HG03565 (cell line): ENCODE measurements at regions not wholly inside any gene's neighbourhood (a gene's known extent, or its start where the extent isn't known, plus 50 kb on each side); places are given as distances from the start of the nearest gene placed in this dataset.
A peak's percentile ranks its signal among the peaks of the same experiment; 100 is the strongest.

Experiments used
- ATAC-seq: cut with Tn5 transposase; IDR thresholded peaks from one replicate; pipeline ENCODE4 v1.9.1; 2021; ENCODE audit warnings: mild to moderate bottlenecking, moderate library complexity; ENCODE audit not compliant: unreplicated experiment

DNA sequence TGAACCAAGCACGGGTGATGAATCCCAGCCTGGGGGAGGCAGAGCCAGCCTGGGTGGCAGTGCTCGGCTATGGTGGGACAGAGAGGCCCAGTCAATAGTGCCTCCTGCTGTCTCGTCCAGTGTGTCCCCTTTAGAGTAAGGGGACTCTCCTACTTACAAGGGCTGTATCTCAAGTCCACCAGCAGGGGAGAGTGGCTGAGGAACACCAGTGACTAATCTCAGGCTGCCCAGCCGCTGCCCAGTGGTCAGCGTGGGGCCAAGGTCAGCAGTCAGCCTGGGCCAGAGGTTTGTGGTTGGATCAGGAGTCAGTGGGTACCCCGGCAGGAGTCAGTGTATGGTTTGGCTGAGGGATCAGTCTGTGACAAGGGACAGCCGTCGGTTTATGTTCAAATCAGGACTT lies 109.2 kb upstream of the RUNX3 start:
- no peak for ATAC-seq

- no peak for ATAC-seq
These were observed 108.6 kb upstream of the RUNX3 start for GRCh38 chr1:25038699-25039098.

DNA sequence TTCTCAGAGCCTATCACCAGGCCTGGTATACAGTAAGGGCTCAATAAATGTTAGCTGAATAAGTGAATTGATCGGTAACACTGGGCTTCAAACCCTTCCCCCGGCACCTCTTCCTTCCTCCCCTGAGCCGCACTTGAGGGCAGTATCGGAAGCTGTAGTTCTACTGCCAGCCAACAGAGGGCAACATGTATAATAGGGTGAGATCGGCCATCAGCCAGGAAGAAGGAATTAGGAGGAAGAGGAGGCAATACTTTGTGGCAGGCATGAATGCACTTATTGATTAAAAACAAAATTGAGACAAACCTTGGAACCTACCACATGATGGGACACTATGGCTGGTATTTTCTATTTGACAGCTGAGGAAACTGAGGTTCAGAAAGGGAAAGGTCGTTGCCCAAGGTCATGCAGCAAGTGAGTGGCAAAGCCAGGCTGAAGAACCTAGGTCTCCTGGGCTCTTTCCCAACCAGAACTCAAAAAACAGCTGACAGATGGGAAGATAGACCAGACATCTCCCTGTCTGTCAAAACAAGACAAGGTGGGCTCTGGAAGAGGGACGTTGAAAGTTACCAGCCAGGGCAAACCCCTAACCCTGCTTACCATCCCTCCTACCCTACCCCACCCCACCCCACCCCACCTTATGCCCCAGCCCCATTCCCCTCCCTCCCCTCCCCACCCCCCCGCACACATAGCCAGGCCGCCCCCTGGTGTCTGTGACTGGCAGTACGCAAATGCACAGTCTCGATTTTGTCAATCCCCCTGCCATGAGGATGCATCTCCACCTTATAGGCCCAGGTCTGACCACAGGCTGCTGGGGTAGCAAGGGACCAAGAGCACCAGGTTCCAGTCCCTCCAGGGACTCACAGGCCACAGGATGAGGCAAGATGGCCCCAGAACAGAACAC lies 107.3 kb upstream of the RUNX3 start:
- no peak for ATAC-seq

DNA sequence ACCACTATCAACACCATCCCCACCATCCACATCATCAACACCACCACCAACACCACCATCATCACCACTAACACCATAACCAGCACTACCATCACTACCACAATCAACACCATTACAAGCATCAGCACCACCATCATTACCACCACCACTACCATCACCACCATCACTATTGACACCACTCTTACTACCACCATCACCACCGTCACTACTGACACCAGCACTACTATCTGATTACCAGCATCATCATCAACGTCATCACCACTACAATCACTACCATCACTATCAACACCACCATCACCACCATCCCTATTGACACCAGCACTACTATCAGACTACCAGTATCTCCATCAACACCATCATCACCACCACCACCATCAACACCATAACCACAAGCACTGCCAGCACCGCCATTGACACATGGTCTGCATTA lies 106.1 kb upstream of the RUNX3 start:
- no peak for ATAC-seq

- no peak for ATAC-seq
These were observed 105.5 kb upstream of the RUNX3 start for GRCh38 chr1:25035523-25036116.

DNA sequence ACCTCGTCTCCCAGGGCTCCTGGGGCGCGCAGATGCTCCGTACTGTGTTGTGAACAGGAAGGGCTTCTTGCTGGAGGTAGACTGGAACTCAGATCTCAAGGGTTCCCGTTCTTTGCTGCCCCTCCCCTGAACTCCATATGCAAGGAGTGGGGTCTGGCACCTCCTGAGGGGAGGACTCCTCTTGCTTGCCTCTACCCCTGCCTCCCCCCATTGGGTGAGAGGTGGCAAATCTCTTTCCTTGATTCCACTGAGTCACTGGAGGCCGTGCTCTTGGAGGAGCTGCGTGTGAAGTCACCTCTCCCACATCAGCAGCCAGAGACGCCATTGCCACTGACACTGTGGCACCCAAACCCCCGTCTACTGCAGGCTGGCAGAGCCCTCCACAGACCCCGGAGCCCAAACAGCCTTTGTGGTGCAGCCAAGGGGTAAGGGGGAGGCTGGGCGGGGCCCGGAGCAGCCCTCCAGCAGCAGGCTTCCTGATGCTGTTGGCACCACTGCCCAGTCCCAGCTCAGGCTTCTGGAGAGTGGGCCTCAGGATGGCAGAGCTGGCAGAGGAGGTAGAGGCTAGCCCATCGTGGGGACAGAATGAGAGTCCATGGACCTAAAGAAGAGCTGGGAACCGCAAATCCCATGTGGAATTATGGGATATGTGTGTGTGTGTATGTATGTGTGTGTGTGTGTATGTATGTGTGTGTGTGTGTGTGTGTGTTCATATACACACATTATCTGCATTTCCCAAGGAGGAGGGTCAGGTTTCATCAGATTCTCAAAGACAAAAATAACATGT lies 104.9 kb upstream of the RUNX3 start:
- no peak for ATAC-seq

DNA sequence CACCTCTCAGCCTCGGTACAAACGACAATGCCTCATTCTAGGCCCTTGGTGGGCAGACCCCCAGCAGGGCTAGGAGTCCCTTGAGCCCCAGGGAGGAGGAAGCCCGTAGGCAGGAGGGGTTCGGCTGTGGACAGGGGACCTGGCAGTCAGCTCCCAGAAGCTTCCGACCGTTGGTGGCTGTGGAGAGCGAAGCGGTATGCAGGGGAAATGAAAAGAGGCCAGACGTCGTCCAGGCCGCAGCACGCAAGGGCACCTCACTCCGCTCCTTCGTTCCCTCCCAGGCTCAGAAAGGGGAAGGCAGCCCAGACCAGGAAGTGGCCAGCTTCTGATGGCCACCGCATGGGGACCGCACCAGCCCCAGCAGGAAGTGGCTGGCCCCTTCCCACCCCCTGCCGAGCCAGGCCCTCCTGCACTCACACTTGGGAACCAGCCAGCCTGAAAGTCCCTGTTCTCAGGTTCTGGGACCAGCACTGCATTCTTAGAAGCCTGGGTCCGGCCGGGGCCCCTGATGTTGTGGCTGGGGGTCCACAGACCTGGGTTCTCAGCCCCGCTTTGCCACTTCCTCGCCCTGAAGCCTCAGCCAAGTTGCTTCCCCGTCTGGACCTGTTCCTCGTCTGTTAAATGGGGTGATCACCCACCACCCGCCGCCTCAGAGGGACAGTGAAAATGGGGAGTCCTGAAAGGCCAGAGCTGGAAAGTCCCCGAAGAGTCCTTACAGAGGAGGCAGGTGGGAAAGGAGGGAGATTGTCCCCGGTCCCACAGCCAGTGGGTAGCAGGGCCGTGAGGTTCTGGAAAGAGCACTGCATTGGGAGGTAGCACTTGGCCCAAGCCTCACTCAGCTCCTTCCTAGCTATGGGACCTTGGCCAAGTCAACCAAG lies 104.0 kb upstream of the RUNX3 start:
- ATAC-seq = no peak

GRCh38 chr1:25033030-25033827 lies 103.2 kb upstream of the RUNX3 start:
- ATAC-seq = no peak

GRCh38 chr1:25031966-25032667 lies 102.0 kb upstream of the RUNX3 start:
- ATAC-seq = peak; percentile 28

DNA sequence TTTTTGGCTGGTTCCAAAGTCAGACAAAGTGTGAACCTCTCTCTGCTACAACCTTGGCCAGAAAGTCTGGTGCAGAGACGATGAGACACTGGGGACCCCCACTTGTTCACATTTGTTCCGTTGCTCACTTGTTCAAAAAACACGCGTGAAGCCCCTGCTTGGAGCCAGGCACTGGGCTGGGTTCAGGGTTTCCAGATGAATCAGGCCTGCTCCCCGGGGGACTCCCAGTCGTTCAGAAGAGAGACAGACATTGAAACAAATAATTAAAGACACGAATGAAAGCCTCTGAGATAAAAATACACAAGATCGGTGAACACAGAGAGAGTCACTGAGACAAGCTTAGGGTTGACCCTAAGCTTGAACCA lies 101.5 kb upstream of the RUNX3 start:
- ATAC-seq = peak; percentile 11

- peak; percentile 33 for ATAC-seq
These were observed 100.9 kb upstream of the RUNX3 start for GRCh38 chr1:25030674-25031589.

DNA sequence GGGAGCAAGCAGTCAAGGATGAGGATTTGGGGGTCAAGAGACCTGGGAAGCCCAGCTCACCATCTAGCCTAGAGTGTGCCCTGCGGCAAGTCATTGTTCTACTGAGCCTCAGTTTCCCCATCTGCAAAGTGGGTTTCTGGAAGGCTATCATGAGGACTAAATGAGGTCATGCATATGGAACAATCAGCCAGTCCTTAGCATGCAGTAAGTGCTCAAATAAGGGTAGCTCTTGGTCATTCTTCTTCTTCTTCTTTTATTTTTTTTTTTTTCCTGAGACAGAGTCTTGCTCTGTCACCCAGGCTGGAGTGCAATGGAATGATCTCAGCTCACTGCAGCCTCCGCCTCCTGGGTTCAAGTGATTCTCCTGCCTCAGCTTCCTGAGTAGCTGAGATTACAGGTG lies 99.9 kb upstream of the RUNX3 start:
- no peak for ATAC-seq

GRCh38 chr1:25028907-25029599 lies 99.0 kb upstream of the RUNX3 start:
- ATAC-seq = no peak

GRCh38 chr1:25028587-25028906 lies 98.5 kb upstream of the RUNX3 start:
- ATAC-seq = no peak

- ATAC-seq = no peak
These were observed 97.9 kb upstream of the RUNX3 start for GRCh38 chr1:25027822-25028586.

GRCh38 chr1:25026730-25027450 lies 96.8 kb upstream of the RUNX3 start:
- no peak for ATAC-seq
